HG02973 (cell line): ENCODE measurements at regions not wholly inside any gene's neighbourhood (a gene's known extent, or its start where the extent isn't known, plus 50 kb on each side); places are given as distances from the start of the nearest gene placed in this dataset.

Experiments used
- ATAC-seq: cut with Tn5 transposase; IDR thresholded peaks from one replicate; pipeline ENCODE4 v1.9.1; 2021; ENCODE audit warnings: moderate library complexity; ENCODE audit not compliant: unreplicated experiment

DNA sequence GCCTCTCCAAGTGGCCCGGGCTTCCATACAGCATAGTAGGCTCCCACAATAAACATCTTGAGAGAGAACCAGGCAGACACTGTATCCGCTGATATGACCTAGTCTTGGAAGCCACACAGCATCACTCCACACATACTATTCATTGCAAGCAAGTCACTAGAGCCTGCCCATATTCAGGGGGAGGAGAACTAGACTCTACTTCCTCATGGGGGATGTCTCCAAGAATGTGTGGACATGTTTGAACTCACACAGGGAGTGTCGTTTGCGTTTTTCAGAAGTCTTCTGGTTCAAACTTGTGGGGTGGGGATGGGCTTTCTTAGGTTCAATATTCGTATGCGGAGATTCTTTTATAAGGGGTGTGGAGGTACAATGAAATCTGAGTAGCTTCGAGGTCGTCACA lies 232.6 kb upstream of the HABP2 start:
- ATAC-seq, result no peak

DNA sequence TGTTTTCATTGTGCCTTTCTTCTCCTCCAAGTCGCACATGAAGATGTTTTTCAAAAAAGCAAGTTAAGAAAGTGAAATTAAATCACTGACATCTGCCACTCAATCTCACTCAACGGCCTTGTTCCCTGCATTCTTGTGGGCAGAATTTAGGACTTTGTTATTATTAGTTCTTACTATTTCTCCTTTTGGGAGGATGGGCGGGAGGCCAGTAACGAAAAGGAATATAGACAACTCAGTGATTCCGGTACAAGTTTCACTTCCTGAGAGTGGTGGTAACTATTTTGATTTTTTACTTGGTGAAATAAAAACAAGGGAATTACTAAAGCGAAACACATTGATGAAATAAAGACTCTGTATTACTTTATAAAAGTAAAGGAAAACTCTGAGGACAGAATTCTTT lies 231.9 kb upstream of the HABP2 start:
- ATAC-seq, result no peak

DNA sequence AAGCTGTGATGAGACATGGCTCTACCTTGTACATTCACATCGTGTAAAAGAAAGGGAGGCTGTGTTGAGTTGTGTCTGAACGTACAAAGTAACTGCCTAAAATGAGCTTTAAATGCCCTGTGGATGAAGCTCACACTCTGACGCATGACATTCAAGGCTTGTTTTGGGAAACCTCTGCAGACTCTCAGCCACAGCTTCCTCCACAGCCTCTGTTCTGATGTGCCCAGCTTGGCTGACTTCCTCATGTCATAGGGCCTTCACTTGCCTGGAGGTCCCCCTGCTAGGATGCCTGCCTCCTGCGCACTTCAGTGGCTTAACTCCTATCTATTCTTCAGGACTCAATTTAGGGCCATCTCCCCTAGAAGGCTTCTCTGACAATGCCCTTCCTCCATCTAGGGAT lies 230.0 kb upstream of the HABP2 start:
- ATAC-seq, result no peak

DNA sequence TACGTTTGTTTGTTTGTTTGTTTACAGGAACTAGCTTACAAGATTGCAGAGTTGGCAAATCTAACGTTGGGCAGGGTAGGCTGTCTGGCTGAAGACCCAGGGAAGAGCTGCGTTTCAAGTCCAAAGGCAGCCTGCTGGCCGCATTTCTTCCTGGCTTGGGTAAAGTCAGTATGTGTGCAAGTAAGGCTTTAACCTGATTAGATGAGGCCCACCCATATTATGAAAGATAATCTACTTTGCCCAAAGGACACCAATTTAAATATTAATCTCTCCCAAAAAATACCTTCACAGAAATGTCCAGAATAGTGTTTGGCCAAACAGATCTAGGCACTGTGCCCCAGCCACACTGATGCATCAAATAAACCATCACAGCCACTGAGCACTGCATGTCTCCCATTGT lies 228.9 kb upstream of the HABP2 start:
- no peak for ATAC-seq

DNA sequence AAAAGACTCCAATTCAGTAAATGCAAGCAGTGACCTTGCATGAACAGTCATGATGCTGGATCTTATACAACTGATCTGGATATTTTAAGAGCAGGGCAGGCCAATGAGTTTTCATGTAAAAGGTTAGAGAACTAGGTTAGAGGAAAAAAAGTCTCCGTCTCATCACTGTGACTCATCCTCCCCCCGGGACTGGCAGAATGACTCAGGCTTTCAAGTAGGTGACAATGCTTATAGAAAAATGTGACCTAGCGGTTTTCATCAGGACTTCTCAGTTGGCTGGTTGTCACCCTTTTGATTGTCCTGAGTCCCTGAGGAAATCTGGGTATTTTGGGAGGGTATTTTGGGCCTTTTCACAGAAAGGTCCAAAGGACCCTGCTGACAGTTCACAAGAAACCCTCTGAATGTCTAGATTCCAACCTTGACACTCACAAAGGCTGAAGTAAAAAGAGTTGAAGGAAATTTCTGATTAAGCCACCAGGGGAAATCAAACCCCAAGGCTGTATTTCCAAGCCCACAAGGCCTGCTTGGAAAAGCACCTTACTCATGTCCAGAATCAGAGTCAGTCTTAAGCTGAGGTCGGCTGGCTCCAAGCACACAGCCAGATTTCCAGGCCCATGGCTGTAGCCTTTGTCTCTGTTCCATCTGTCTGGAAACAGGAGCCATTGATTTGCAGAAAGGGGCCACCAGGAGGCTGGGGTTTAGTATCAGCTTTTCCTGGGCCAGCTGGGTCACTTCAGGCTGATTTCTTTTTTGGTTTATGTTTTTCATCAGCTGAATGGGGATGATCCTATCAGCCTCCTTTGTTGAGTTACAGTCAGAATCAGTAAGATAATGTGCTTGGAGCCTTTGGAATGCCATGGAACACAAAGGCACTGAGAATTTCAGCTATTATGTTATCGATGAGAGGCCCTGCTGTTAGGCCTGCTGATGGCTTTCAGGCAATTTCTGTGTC lies 226.4 kb upstream of the HABP2 start:
- ATAC-seq, result peak; percentile 91

DNA sequence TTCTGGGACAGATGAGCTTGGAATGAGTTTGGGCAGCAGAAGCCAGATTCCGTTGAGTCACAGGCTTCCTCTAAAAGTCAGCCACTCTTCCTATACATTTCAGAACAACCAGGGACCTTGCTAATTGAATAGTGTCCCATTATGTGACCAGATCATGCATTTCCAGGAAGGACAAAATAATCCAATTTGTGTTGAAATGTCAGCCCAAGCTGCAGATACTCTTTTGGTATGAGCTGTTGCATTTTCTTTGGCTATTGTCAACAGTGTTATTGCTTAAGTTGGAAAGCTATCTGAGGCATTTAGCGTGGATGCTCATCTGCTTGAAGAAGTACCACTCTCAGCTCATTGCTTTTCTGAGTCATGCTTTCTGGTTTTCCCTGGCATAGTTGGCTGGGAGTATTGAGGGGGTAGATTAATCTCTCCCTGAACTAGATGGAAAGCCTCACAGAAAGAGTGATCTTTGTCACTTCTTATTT lies 223.7 kb upstream of the HABP2 start:
- no peak for ATAC-seq

DNA sequence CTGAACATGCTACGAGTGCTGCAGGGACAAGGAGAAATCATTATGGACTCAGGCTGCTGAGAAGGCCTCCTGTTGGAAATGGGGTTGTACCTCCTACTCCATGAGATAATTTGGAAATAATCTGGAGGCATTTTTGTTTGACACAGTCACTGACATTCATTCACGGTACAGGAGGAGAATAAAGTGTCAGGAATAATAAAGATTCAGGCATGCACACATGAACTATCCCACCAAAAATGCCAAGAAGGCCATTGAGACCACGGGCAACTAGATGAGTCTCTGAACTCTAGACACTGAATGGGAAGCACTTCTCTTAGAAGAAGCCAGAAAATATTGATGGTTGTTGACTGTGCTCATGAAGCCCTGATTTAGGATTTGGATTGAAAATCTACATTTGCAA lies 220.9 kb upstream of the HABP2 start:
- ATAC-seq, result no peak

DNA sequence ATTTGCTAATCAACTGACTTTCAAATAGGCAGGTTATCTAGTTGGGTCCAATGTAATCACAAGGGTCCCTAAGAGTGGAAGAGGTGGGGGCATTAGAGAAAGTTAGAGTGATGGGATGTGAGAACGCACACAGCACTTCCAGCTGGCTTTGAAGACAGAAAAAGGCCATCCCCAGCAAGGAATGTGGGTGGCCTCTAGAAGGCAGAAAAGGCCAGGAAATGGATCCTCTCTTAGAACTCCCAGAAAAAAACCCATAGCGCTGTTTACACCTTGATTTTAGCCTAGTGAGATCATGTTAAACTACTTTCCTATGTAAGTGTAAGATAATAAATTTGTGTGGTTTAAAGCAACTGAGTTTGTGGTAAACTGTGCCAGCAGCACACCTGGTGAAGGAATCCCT lies 219.5 kb upstream of the HABP2 start:
- no peak for ATAC-seq

DNA sequence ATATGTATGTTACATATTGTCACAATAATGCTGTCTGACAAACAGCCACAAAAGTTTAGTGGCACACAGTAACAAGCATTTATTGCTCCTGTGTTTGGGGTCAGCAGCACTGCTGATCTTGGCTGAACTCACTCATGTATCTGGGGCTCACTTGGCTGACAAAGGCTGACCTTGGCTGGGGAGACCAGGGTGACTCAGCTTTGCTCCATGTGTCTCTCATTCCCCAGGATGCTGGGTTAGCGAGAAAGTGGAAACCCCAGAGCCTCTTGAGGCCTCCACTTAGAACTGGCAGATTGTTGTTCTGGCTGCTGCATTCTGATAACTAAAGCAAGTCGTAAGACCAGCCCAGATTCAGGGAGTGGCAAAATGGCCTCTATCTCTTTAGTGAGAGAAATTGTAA lies 217.3 kb upstream of the HABP2 start:
- ATAC-seq, result no peak

DNA sequence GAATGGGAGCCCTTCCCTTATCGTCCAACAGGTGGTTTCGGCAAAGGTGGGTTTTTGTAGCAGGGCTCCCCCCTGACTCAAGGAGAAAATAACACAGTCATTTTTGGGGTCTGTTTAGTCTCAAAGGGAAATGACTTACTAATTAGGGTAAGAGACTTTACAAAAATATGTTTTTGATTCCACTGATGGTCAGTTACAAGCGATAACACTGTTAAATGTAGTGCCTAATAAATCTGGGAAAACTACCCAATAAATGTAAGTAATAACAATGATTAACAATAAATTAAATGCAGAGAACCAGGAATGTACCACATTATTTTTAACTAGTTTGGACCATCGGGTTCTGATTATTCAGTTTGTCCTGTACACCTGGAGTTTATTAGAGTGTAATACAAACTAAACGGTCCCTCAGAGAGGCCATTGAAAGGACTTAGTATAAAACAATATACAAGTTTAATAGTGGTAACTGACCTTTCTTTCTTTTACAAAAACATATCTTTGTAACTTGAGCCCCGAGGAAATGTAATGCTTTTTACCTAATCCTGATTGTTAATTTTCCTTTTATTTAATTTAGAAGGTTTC lies 216.2 kb upstream of the HABP2 start:
- ATAC-seq, result no peak

DNA sequence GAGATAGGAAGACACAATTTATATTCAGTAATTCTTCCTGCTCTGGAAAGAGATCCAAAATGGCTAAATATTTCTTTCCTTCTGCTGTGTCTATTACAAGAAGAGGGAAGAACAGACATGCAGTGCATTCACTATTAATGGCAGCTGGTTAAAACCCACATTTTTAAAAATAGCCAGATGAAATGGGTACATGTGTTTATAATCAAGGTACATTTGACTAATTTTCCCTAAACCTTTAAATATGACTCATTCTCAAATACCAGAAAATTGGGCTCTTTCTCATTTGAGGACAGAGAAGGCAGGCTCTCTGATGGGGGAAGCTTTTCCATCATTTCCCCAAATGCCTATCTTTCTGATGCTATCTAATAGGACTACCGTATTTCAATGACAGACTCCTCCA lies 215.7 kb upstream of the HABP2 start:
- ATAC-seq, result no peak

DNA sequence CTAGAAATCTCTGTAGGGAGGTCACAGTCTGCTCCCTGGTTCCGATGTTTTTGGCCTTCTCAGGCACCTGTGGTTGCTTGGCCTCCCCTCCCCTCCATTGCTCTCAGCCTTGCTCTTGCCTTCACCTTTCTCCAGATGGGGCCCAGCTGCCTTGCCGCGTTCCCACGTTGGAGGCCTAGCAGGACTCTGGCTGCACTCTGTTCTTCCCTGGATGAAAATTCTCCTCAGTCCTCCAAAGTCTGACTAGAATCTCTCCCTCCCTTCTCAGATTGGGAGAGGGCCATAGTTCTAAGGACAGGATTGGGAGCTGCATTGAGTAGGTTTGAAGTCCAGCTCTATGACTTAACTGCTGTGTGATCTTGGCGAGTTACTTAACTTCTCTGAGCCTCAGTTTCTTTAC lies 213.7 kb upstream of the HABP2 start:
- no peak for ATAC-seq

DNA sequence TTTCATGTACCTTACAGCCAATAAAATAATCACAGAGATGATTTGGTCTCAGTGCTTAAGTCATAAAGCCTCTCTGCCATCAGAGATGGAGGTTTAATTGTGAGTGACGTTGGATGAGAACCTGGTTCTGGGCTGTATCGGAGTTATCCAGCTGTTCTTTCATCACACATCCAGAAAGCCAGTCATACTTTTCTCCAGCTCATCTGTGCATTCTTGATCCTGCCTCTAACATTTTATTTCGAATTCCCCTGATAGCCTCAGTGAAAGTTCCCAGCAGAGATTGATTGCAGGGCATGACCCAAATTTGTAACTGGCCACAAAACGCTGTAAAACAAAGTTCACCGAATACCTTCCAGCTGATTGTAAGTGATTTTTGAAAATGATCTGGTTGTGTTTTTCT lies 212.6 kb upstream of the HABP2 start:
- ATAC-seq, result no peak

DNA sequence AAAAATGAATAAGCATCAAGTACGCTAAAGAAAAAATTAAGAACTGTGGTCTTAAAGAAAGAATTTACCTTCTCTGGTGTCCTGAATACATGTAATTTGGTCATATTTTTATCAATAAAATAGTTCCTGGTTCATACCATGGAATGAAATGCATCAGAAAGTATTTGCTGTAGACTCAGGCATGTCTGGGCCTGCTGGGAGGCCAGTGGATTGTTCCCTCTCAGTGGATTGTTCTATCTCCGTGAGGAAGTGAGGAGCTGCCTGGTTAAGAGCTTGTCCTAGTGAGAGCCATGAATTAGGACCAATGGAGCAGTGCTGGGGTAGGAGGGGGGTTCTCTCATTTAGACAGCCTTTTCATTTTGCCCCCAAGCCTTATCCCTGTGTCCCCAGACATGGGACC lies 211.7 kb upstream of the HABP2 start:
- no peak for ATAC-seq

DNA sequence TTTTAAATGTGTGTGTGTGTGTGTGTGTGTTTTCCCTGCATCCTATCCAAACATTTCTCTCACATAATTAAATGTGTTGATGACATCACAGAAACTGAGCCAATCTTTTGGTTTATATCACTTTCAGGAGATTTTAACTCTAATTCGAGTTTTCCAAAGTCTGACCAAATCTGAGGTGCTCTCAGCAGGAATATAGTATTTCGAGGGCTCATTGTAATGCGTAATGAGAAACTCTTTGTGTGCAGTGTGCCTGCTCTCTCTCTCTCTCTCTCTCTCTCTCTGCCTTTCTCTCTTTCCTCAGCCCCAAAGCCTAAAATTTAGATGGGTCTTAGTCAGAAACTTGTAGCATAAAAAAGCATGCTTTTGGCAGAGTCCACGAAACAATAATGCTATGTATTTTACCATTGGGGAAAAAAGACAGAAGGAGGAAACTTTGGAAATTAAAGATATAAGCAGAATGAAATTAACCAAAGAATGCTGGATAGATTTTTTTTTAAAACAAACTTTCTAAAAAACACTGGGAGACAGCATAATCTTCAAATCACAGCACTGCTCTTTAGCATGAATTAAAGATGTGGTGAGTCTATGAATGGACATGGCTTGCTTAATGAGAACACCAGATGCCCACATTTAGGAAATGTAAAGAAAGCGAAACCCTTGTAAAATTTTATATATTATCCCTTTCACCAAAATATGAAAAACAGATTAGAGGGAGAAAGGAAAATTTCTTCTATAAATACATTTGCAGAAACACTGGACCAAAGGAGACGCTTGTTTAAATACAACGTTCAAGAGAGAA lies 206.8 kb upstream of the HABP2 start:
- ATAC-seq, result no peak

DNA sequence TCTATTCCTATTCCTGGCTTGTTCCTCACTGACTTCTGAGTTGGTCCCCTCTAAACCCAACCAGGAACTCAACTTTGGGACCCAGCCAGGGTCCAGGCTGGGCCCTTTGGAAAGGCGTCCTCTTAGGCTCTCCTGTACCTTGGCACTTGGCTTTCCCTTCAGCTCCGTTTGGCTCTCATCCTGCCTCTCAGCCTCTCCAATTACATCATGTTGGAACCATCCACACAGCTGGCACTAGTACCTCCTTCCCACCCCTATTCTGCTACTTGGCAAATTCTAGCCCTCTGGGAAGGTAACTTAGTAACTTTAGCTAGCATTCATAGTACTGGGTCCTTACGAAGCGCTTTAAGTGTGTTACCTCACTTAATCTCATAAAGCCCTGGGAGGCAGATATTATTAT lies 205.3 kb upstream of the HABP2 start:
- ATAC-seq, result no peak

DNA sequence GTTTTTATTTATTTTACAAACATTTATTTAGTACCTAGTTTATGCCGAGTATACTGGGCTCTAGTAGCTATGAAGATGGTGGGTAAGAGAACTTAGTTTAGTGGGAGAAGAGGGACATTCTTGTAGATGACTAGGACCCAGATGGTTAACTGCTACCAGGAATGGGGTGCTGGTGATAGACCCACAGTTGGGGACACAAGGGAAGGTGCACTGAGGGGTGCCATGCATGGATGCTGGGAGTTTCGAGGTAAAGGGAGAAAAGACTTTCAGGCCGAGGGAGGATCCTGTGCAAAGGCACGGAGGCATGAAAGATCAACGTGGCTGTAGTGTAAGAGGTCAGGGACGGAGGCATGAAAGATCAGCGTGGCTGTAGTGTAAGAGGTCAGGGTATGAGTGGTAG lies 204.2 kb upstream of the HABP2 start:
- ATAC-seq, result no peak

DNA sequence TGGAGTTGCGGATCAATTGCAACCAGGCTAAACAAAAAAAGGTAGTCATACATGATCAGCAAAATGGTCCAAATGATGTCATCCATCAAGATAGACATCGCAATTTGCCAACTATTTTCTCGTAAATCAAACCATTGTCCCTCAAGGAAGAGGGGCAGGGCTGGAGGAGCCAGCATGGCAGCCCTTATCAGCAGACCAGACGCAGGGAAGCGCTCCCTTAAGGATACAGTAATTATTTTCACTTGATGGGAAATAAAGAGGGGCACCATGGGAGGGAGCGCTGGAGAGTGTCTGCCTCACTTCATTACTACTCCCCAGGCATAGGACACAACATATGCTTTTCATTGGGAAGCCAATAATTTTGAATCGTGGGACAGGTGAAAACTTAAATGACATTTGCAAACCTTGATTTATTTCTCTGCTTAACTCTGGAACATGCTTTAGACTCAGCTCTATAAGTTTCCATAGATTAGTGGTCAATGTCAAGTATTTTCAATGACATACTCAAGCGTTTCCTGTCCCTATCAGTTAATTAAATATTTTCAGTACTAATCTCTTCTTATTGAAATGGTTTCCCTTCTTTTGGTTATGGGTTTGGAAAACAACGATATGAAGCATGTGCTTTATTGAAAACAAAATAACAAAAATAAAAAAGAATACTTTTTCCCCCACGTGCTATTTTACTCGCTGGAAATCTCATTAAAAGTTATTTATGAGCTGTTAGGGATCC lies 202.4 kb upstream of the HABP2 start:
- no peak for ATAC-seq

DNA sequence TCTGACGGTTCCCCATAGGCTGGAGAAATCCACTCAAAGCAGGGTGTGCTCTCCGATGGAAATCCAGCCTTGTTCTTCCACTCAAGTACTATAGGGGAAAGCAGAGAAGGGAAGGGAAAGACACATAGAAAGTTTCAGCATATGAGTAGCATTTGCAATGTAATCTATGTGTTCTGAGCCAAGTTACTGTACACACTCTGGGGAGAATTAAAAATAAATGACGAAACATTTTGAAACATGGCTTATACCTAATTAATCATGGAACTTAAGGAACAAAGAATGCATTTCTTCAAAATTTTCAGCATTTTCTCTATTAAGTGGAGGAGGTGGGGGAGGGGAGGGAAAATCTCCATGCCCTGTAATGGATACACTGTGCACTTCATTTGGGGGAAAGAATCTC lies 198.1 kb upstream of the HABP2 start:
- ATAC-seq, result no peak

DNA sequence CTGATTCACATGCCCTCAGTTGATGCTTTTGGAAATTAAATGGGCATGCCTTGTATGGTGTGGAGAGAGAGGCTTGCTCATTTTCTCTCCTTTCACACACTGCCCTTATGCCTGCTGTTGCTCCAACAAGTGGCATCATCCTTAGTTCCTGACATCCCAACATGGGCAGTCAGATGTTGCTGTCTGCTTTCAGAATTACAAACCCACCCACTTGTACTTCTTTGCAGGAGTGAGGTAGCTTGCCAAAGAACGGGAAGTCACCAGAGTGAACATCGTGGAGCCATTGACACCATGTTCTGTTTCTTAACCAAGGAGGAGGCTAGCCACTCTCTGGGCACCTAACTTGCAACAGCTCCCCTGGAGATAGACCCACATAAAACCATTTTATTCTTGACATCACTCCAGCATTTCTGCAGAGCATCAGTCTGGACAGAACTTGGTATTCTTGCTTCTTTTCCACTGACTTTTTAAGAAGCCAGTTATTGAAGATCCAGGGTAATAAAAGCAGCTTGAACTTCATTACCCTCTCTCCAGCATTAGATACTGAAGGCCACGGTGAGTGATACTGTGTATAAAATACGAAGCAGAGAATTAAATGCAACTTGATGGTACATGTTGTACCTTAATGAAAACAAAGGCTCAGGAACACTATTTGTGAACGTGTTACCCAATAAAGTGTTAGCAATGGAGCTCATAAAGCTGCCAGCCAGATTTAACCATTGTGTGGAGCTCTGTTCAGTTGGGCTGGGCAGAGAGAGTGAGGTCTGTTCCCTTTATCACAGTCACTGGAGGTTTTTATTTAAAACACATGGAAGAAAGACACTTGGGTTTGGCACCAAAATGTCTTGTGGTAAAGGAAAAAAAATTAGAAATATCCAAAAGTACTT lies 195.8 kb upstream of the HABP2 start:
- ATAC-seq, result no peak
